ENCODE measurements at regions not wholly inside any gene's neighbourhood (a gene's known extent, or its start where the extent isn't known, plus 50 kb on each side); places are given as distances from the start of the nearest gene placed in this dataset.

- no peak for TF ChIP-seq EZH2 (optimal IDR thresholded peaks at IDR 0.05; ENCODE audit: low read depth, low read length)
- no peak for TF ChIP-seq CTCF (IDR thresholded peaks at IDR 0.05; ENCODE audit: low read length)
- no peak for TF ChIP-seq EZH2phosphoT487 (IDR thresholded peaks at IDR 0.05; ENCODE audit: low read length)
- H3K9me3 ChIP-seq (replicated peaks; ENCODE audit: insufficient read depth, low read length), result no peaks in the 10 kb centered on the region
- 0 out of 2 replicates have a peak, but pooled peaks cover 9% of the 10 kb centered on the region for H3K79me2 ChIP-seq (ENCODE audit: low read length)
- no peaks in the 10 kb centered on the region for H3K36me3 ChIP-seq (replicated peaks; ENCODE audit: insufficient read depth, low read length)
- no peak for DNase-seq
- H3K4me3 ChIP-seq (ENCODE audit: low read length), result no peak overlapping the region
- H4K20me1 ChIP-seq (ENCODE audit: insufficient read depth, low read length), result no peaks in the 10 kb centered on the region
- H3K4me1 ChIP-seq (ENCODE audit: low read length), result no peaks in the 10 kb centered on the region
- no peaks in the 10 kb centered on the region for H3K9me2 ChIP-seq (replicated peaks; ENCODE audit: insufficient read depth, low read length)
- H3K4me2 ChIP-seq (ENCODE audit: low read depth, low read length), result no peak overlapping the region
- H3K27ac ChIP-seq (ENCODE audit: low read length), result no peak overlapping the region
- no peaks in the 10 kb centered on the region for H3F3A ChIP-seq (ENCODE audit: insufficient read depth, low read length)
- H2AFZ ChIP-seq (ENCODE audit: low read length), result no peak overlapping the region
- H3K9ac ChIP-seq (ENCODE audit: low read length), result no peak overlapping the region
- no peaks in the 10 kb centered on the region for H3K27me3 ChIP-seq (replicated peaks; ENCODE audit: insufficient read depth, low read length)
These were observed 1132.4 kb downstream of the BRD1 start for GRCh38 chr22:48695251-48695650.

DNA sequence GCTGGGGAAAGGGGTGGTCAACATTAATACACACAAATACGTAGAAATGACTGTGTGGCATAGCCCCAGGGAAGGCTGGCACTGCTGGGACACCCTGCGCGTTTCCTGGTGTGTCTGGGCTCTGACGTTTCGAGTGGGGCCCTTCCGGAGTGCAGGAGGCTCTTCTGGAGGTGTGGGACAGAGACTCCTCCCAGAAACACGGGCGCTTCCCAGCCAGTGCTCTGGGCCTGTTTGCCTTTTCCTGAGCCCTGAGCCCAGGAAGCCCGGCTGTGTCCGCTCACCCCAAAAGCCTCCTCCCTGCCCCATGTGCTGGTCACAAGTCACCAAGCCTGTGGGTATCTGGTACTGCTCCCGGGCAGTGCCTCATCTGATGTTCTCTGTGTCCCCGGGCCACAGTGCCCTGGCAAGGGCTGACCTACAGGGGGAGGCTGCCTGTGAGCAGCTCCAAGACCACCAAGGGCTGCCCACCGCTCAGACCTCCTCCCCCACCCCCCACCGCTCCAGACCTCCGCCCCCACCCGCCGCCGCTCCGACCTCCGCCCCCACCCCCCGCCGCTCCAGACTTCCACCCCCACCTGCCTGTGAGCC is 1133.3 kb downstream of the BRD1 start:
- no peaks in the 10 kb centered on the region for H3K36me3 ChIP-seq (replicated peaks; ENCODE audit: insufficient read depth, low read length)
- no peak overlapping the region for H3K27ac ChIP-seq (ENCODE audit: low read length)
- 0 out of 2 replicates have a peak, but pooled peaks cover 9% of the 10 kb centered on the region for H3K79me2 ChIP-seq (ENCODE audit: low read length)
- H3K9me3 ChIP-seq (replicated peaks; ENCODE audit: insufficient read depth, low read length), result no peaks in the 10 kb centered on the region
- TF ChIP-seq EZH2phosphoT487 (IDR thresholded peaks at IDR 0.05; ENCODE audit: low read length) (no peak), EZH2 (optimal IDR thresholded peaks at IDR 0.05; ENCODE audit: low read depth, low read length) (no peak), CTCF (IDR thresholded peaks at IDR 0.05; ENCODE audit: low read length) (no peak)
- no peak overlapping the region for H3K4me2 ChIP-seq (ENCODE audit: low read depth, low read length)
- H3K27me3 ChIP-seq (replicated peaks; ENCODE audit: insufficient read depth, low read length), result no peaks in the 10 kb centered on the region
- no peak for DNase-seq
- no peaks in the 10 kb centered on the region for H3K9me2 ChIP-seq (replicated peaks; ENCODE audit: insufficient read depth, low read length)
- H3K9ac ChIP-seq (ENCODE audit: low read length), result no peak overlapping the region
- no peak overlapping the region for H3K4me3 ChIP-seq (ENCODE audit: low read length)
- no peaks in the 10 kb centered on the region for H4K20me1 ChIP-seq (ENCODE audit: insufficient read depth, low read length)
- H2AFZ ChIP-seq (ENCODE audit: low read length), result no peak overlapping the region
- H3K4me1 ChIP-seq (ENCODE audit: low read length), result no peaks in the 10 kb centered on the region
- H3F3A ChIP-seq (ENCODE audit: insufficient read depth, low read length), result no peaks in the 10 kb centered on the region

DNA sequence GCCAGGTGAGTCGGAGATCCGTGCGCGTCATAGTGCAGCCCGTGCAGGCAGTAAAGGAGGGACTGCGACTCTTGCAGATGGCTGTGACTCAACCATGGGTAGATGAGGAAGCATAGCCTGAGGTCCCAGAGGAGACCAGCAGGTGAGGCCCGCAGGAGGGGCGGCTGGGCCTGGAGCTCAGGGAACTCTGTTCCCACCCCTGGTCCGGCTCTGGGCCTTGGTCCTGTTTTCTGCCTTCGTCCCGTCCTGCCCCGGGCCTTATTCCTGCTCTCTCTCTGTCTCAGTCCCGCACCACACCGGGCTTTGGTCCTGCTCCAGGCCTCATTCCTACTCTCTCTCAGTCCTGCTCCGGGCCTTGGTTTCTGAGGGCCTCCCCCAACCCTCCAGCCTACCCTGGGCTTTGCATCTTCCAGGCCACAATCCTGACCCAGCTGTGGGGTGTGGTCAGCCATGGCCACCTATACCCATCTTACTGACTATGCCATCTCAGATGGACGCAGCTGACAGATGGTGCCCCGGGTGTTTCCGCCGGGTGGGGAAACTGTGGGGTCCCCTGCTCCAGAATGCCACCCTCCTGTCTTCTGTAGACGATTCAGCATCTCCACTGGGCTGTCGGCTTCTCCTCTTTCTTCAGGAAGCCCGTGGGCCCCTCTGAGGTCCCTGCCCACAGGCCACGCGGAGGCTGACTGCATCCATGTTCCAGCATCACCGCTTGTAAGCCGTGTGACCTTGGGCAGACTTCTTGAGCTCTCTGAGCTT is 1134.1 kb downstream of the BRD1 start:
- 0 out of 2 replicates have a peak, but pooled peaks cover 9% of the 10 kb centered on the region for H3K79me2 ChIP-seq (ENCODE audit: low read length)
- no peak overlapping the region for H3K9ac ChIP-seq (ENCODE audit: low read length)
- TF ChIP-seq CTCF (IDR thresholded peaks at IDR 0.05; ENCODE audit: low read length) (no peak), EZH2 (optimal IDR thresholded peaks at IDR 0.05; ENCODE audit: low read depth, low read length) (no peak), EZH2phosphoT487 (IDR thresholded peaks at IDR 0.05; ENCODE audit: low read length) (no peak)
- no peaks in the 10 kb centered on the region for H3F3A ChIP-seq (ENCODE audit: insufficient read depth, low read length)
- no peaks in the 10 kb centered on the region for H3K36me3 ChIP-seq (replicated peaks; ENCODE audit: insufficient read depth, low read length)
- no peaks in the 10 kb centered on the region for H4K20me1 ChIP-seq (ENCODE audit: insufficient read depth, low read length)
- no peaks in the 10 kb centered on the region for H3K27me3 ChIP-seq (replicated peaks; ENCODE audit: insufficient read depth, low read length)
- no peak overlapping the region for H3K27ac ChIP-seq (ENCODE audit: low read length)
- H3K4me2 ChIP-seq (ENCODE audit: low read depth, low read length), result no peak overlapping the region
- no peaks in the 10 kb centered on the region for H3K4me1 ChIP-seq (ENCODE audit: low read length)
- no peak for DNase-seq
- H3K9me3 ChIP-seq (replicated peaks; ENCODE audit: insufficient read depth, low read length), result no peaks in the 10 kb centered on the region
- no peaks in the 10 kb centered on the region for H3K9me2 ChIP-seq (replicated peaks; ENCODE audit: insufficient read depth, low read length)
- H2AFZ ChIP-seq (ENCODE audit: low read length), result no peak overlapping the region
- H3K4me3 ChIP-seq (ENCODE audit: low read length), result no peak overlapping the region

Measured in MM.1S (cell line).